Effector memory CD8-positive, alpha-beta T cell (primary cell): ENCODE measurements at regions not wholly inside any gene's neighbourhood (a gene's known extent, or its start where the extent isn't known, plus 50 kb on each side); places are given as distances from the start of the nearest gene placed in this dataset.

Source experiments
- ATAC-seq: fragments of 150-1000 bp; cut with Tn5 transposase; replicated peaks from 2 replicates; pipeline ENCODE4 v1.10.0; 2021; ENCODE audit warnings: mild to moderate bottlenecking, moderate library complexity
- DNase-seq, 3 experiments: peaks; one replicate each; pipeline ENCODE4 v3.0.0; 2021
- H3K27ac Mint-ChIP-seq, 2 donors: one replicate each; pipeline ENCODE4 v1.8.0; 2022; ENCODE audit warnings: mild to moderate bottlenecking in 2 of 2, mixed read lengths in 2 of 2, moderate library complexity in 2 of 2
- H3K27me3 Mint-ChIP-seq, 2 donors: one replicate each; pipeline ENCODE4 v1.8.0; 2022; ENCODE audit warnings: mixed read lengths in 2 of 2
- H3K36me3 Mint-ChIP-seq: one replicate; pipeline ENCODE4 v1.8.0; 2022; ENCODE audit warnings: mild to moderate bottlenecking, moderate library complexity, mixed read lengths; ENCODE audit not compliant: insufficient read depth
- H3K4me1 Mint-ChIP-seq, 2 donors: one replicate each; pipeline ENCODE4 v1.8.0; 2022; ENCODE audit warnings: low read depth in 2 of 2, mixed read lengths in 2 of 2
- H3K4me3 Mint-ChIP-seq, 2 donors: one replicate each; pipeline ENCODE4 v1.8.0; 2022; ENCODE audit warnings: mild to moderate bottlenecking in 2 of 2, mixed read lengths in 2 of 2, moderate library complexity in 2 of 2
- H3K9me3 Mint-ChIP-seq, 2 donors: one replicate each; pipeline ENCODE4 v1.8.0; 2022; ENCODE audit warnings: mixed read lengths in 2 of 2

GRCh38 chr12:115023279-115024265 is 339.6 kb upstream of the TBX3 start:
- Mint-ChIP-seq H3K9me3 (peaks cover 11 to 16% of the 10 kb centered on the region in 2 donors), H3K36me3 (no peaks in the 10 kb centered on the region), H3K27me3 (no peaks in the 10 kb centered on the region), H3K4me3 (no peak overlapping the region), H3K27ac (no peak overlapping the region), H3K4me1 (no peaks in the 10 kb centered on the region)
- DNase-seq = no peak
- ATAC-seq = no peak

DNA sequence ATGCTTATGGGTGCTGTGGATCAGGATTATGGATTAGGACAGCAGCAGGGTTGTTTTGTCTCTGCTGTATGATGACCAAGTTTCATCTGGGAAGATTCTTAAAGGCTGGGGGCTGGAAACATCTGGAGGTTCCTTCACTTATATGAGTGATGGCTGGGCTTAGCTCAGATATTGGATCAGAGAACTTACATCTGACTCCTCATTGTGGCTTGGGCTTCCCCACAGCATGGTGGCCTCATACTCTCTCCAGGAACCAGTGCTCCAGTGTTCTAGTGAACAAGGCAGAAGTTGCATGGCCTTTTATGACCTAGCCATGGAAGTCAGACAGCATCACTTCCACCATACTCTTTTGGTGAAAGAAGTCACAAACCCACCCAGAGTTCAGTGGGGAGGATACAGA is 336.1 kb upstream of the TBX3 start:
- Mint-ChIP-seq H3K9me3 (peaks cover 11 to 21% of the 10 kb centered on the region in 2 donors), H3K27me3 (no peaks in the 10 kb centered on the region), H3K4me3 (no peak overlapping the region), H3K27ac (no peak overlapping the region), H3K36me3 (no peaks in the 10 kb centered on the region), H3K4me1 (no peaks in the 10 kb centered on the region)
- no peak for DNase-seq
- ATAC-seq = no peak

GRCh38 chr12:115017346-115017745 is 333.4 kb upstream of the TBX3 start:
- Mint-ChIP-seq H3K4me3 (no peak overlapping the region), H3K4me1 (no peaks in the 10 kb centered on the region), H3K27me3 (no peaks in the 10 kb centered on the region), H3K27ac (no peak overlapping the region), H3K36me3 (no peaks in the 10 kb centered on the region), H3K9me3 (peaks cover 14 to 27% of the 10 kb centered on the region in 2 donors)
- DNase-seq = no peak
- ATAC-seq = no peak

GRCh38 chr12:115013236-115013981 is 329.4 kb upstream of the TBX3 start:
- Mint-ChIP-seq H3K4me1 (no peaks in the 10 kb centered on the region), H3K36me3 (no peaks in the 10 kb centered on the region), H3K9me3 (peaks cover 21 to 32% of the 10 kb centered on the region in 2 donors), H3K27me3 (no peaks in the 10 kb centered on the region), H3K27ac (no peak overlapping the region), H3K4me3 (no peak overlapping the region)
- ATAC-seq (no peak), DNase-seq (no peak)

DNA sequence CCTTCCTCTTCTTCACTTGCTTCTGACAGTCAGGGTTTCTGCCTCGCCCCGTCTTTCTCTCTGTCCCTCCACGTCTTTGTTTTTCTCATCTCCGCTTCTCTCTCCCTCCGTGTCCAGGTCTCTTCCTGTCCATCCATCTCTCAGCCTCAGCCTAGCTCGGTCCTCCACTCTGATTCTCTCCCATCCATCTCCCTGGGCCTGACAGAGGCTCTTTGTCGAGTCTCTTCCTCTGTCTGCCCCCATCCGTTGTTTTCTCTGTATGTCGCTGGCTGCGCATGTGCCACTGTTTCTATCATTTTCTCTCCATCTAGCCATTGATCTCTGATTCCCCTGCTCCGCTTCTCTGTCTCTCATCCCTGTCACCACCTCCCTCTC is 328.9 kb upstream of the TBX3 start:
- no peaks in the 10 kb centered on the region for H3K4me1 Mint-ChIP-seq
- peaks cover 20 to 26% of the 10 kb centered on the region in 2 donors for H3K9me3 Mint-ChIP-seq
- H3K4me3 Mint-ChIP-seq = no peak overlapping the region
- no peak for ATAC-seq
- H3K36me3 Mint-ChIP-seq = no peaks in the 10 kb centered on the region
- no peak for DNase-seq
- no peak overlapping the region for H3K27ac Mint-ChIP-seq
- no peaks in the 10 kb centered on the region for H3K27me3 Mint-ChIP-seq

- Mint-ChIP-seq H3K4me1 (no peaks in the 10 kb centered on the region), H3K36me3 (no peaks in the 10 kb centered on the region), H3K4me3 (no peak overlapping the region), H3K9me3 (peaks cover 17 to 23% of the 10 kb centered on the region in 2 donors), H3K27ac (no peak overlapping the region), H3K27me3 (no peaks in the 10 kb centered on the region)
- DNase-seq (no peak), ATAC-seq (no peak)
Measured at GRCh38 chr12:115011703-115012102, 327.7 kb upstream of the TBX3 start.

DNA sequence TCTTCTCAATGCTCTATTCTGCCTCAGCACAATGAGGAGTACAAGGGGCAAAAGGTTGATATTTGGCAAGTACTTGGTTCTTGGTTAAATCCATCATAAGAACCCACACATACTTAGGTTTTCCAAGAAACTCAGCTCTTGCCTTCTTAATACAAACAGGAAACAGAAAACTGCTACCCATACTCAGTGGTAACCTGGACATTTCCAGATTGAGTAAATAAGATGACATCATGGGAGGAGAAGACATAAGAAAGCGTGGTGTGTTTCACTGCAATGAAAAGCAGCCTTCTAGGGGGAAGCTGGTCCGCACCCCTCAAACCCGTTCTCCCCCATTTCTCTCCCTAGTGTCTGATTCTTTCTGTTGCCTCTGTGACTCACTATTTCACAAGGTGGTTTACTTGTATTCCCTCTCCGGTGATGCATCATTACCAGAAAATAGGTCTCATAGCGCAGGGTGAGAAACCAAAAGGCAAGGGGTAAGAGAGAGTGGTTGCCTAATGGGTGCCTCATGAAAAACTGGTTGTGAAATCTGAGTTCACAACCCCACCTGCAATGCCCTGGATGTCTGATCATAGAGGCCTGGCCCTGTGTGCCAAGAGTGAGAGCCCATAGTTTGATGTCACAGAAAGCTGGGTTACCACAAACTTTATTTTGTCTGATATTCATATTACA is 326.5 kb upstream of the TBX3 start:
- no peak for DNase-seq
- H3K4me3 Mint-ChIP-seq = no peak overlapping the region
- peaks cover 17 to 31% of the 10 kb centered on the region in 2 donors for H3K9me3 Mint-ChIP-seq
- H3K27me3 Mint-ChIP-seq = no peaks in the 10 kb centered on the region
- no peak overlapping the region for H3K27ac Mint-ChIP-seq
- H3K4me1 Mint-ChIP-seq = no peaks in the 10 kb centered on the region
- ATAC-seq = no peak
- no peaks in the 10 kb centered on the region for H3K36me3 Mint-ChIP-seq

GRCh38 chr12:115008929-115009328 is 325.0 kb upstream of the TBX3 start:
- no peak overlapping the region for H3K27ac Mint-ChIP-seq
- DNase-seq (no peak), ATAC-seq (no peak)
- H3K9me3 Mint-ChIP-seq = peaks cover 17 to 31% of the 10 kb centered on the region in 2 donors
- H3K27me3 Mint-ChIP-seq = no peaks in the 10 kb centered on the region
- no peaks in the 10 kb centered on the region for H3K4me1 Mint-ChIP-seq
- no peaks in the 10 kb centered on the region for H3K36me3 Mint-ChIP-seq
- no peak overlapping the region for H3K4me3 Mint-ChIP-seq

DNA sequence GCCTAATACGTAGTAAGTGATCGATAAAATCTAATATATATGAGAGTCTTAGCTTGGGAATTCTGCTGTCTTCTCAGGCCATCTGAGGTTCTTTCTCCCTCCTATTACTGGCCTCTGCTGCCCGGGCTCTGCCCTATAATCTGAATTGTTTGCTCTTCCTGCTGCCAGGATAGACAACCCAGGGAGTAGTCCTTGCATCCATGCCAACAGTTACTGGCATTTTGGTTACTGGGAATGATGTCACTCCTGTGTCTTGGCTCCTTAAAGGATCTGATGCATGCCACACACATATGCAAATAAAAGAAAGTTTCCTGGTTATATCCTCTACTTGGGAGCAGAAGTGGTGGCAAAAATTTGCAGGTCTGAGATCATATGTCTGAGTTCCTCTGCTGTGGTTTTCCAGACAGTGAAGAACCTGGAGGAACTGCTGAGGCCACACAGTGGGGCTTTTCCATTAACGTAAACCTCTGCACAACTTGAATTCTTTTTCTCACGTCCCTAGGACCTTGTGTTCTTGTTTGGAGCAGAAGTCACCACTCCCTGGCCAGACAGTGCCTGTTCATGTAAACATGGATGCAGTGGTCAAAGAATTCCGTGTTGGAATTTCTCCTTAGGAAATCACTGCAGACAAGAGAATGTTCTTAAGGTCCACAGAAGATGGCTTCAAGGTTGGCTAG is 320.6 kb upstream of the TBX3 start:
- H3K36me3 Mint-ChIP-seq = no peaks in the 10 kb centered on the region
- DNase-seq (no peak), ATAC-seq (no peak)
- no peak overlapping the region for H3K27ac Mint-ChIP-seq
- H3K4me3 Mint-ChIP-seq = no peak overlapping the region
- H3K4me1 Mint-ChIP-seq = no peaks in the 10 kb centered on the region
- no peaks in the 10 kb centered on the region for H3K27me3 Mint-ChIP-seq
- H3K9me3 Mint-ChIP-seq = peaks cover 5 to 9% of the 10 kb centered on the region in 2 donors

- H3K27ac Mint-ChIP-seq = no peak overlapping the region
- peaks cover 1 to 9% of the 10 kb centered on the region in 2 donors for H3K9me3 Mint-ChIP-seq
- no peak overlapping the region for H3K4me3 Mint-ChIP-seq
- H3K27me3 Mint-ChIP-seq = no peaks in the 10 kb centered on the region
- H3K36me3 Mint-ChIP-seq = no peaks in the 10 kb centered on the region
- no peaks in the 10 kb centered on the region for H3K4me1 Mint-ChIP-seq
- no peak for ATAC-seq
- no peak for DNase-seq
Measured at GRCh38 chr12:115002434-115002833, 318.5 kb upstream of the TBX3 start.

DNA sequence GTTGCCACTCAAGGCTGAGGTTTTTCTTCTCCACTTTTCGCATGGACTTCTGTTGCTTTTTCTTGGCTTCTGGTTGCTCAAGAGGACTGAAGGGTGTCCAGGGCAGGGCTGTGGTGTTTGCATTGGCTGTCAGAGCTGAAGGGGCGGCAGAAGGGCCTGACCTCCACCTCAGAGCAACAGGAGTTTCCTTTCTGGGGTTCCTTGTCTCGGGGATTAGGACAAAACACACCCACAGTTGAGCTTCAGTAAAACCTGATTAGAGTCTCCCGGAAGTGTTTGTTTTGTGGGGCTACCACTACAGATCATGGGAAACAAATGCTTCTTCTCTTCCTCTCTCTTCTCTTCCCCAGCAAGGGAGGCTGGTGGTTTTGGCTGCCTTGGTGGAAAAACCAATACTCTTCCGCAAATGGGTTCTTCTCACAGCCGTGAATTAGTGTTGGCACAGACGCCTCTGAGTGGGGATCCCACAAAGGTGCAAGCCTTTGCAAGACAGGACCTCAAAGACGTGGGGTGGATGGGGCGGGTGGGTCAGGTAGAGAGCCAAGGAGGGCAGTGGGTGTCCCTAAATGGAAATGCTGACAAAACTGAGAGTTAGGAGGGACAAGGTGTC is 317.7 kb upstream of the TBX3 start:
- H3K4me3 Mint-ChIP-seq = no peak overlapping the region
- no peak overlapping the region for H3K27ac Mint-ChIP-seq
- H3K27me3 Mint-ChIP-seq = no peaks in the 10 kb centered on the region
- no peaks in the 10 kb centered on the region for H3K4me1 Mint-ChIP-seq
- no peak for ATAC-seq
- DNase-seq = no peak
- peaks cover 1 to 9% of the 10 kb centered on the region in 2 donors for H3K9me3 Mint-ChIP-seq
- H3K36me3 Mint-ChIP-seq = no peaks in the 10 kb centered on the region

- ATAC-seq (no peak), DNase-seq (no peak)
- no peak overlapping the region for H3K27ac Mint-ChIP-seq
- H3K27me3 Mint-ChIP-seq = no peaks in the 10 kb centered on the region
- H3K4me3 Mint-ChIP-seq = no peak overlapping the region
- peaks cover 0 to 1% of the 10 kb centered on the region in 2 donors for H3K9me3 Mint-ChIP-seq
- H3K4me1 Mint-ChIP-seq = no peaks in the 10 kb centered on the region
- H3K36me3 Mint-ChIP-seq = no peaks in the 10 kb centered on the region
Measured at GRCh38 chr12:115000038-115000437, 316.1 kb upstream of the TBX3 start.

GRCh38 chr12:114998750-114999128 is 314.8 kb upstream of the TBX3 start:
- no peaks in the 10 kb centered on the region for H3K4me1 Mint-ChIP-seq
- ATAC-seq (no peak), DNase-seq (no peak)
- no peaks in the 10 kb centered on the region for H3K36me3 Mint-ChIP-seq
- H3K4me3 Mint-ChIP-seq = no peak overlapping the region
- no peak overlapping the region for H3K27ac Mint-ChIP-seq
- H3K9me3 Mint-ChIP-seq = peaks cover 0 to 1% of the 10 kb centered on the region in 2 donors
- no peaks in the 10 kb centered on the region for H3K27me3 Mint-ChIP-seq
